ENCODE measurements at regions not wholly inside any gene's neighbourhood (a gene's known extent, or its start where the extent isn't known, plus 50 kb on each side); places are given as distances from the start of the nearest gene placed in this dataset.
"Not testable (repeated sequence)": the region's sequence is repeated elsewhere in the genome, so short reads cannot be mapped to it uniquely, and the experiment has no call there.

GRCh38 chr7:54454700-54455099 lies 87.5 kb upstream of the VSTM2A start:
- TF ChIP-seq RAD21 (IDR thresholded peaks at IDR 0.05; ENCODE audit: low read depth); CTCF (IDR thresholded peaks at IDR 0.05 in 2 of 3, conservative IDR thresholded peaks at IDR 0.05 in 1 of 3; ENCODE audit: borderline replicate concordance in 1 of 3, insufficient read depth in 1 of 3, low read depth in 2 of 3, low read length in 2 of 3); POLR2AphosphoS5 (IDR thresholded peaks at IDR 0.05; ENCODE audit: low read depth, low read length): not testable (repeated sequence)

All from HCT116 (cell line).